B cell (primary cell): ENCODE measurements at regions not wholly inside any gene's neighbourhood (a gene's known extent, or its start where the extent isn't known, plus 50 kb on each side); places are given as distances from the start of the nearest gene placed in this dataset.

ENCODE experiments used
- ATAC-seq: fragments of 200-7000 bp; cut with Tn5 transposase; one replicate; pipeline ENCODE4 v1.10.0; 2021; ENCODE audit warnings: low read depth, mild to moderate bottlenecking, moderate number of reproducible peaks, moderate library complexity
- CTCF ChIA-PET: fragments of 350-600 bp; sonication (Branson Sonifier 250); formaldehyde crosslinking; loops from one replicate; lab custom pipeline; 2021; ENCODE audit warnings: antibody characterized with exemption, inconsistent platforms; lab: Charles Lee
- POLR2A ChIA-PET: fragments of 350-600 bp; sonication (Branson Sonifier 250); formaldehyde crosslinking; loops from one replicate; lab custom pipeline; 2021; ENCODE audit warnings: antibody characterized with exemption; lab: Charles Lee
- DNase-seq: peaks from one replicate; pipeline ENCODE4 v3.0.0; 2013
- H2AFZ ChIP-seq: 2 replicates; pipeline ENCODE4 v1.6.1; 2012; ENCODE audit warnings: mild to moderate bottlenecking, low read depth, low read length; ENCODE audit not compliant: insufficient read depth, poor library complexity, severe bottlenecking
- H3K27ac ChIP-seq, 2 donors: 1 replicate in 1 of 2; 2 replicates in 1 of 2; pipeline ENCODE4 v1.5.1; 2012 to 2013; ENCODE audit warnings: low read length in 2 of 2, mild to moderate bottlenecking in 2 of 2, moderate library complexity in 1 of 2
- H3K27me3 ChIP-seq, 4 experiments: fragments of 200-600 bp in 1 of 4; sonication (generic) in 1 of 4; replicated peaks in 1 of 4; 1 replicate in 2 of 4; 2 replicates in 2 of 4; pipeline versions ENCODE4 v1.6.1 to v1.7.0; 2013 to 2016; ENCODE audit warnings: low read length in 3 of 4, mild to moderate bottlenecking in 2 of 4, mixed read lengths in 1 of 4, moderate library complexity in 1 of 4; ENCODE audit not compliant: insufficient read depth in 4 of 4, control insufficient read depth in 3 of 4; ENCODE audit errors: control extremely low read depth in 1 of 4
- H3K36me3 ChIP-seq, 2 experiments: replicated peaks in 1 of 2; 1 replicate in 1 of 2; 2 replicates in 1 of 2; pipeline versions ENCODE4 v1.6.1 to v1.7.1; 2013; ENCODE audit warnings: low read length in 1 of 2; ENCODE audit not compliant: insufficient read depth in 2 of 2, control insufficient read depth in 1 of 2; ENCODE audit errors: control extremely low read depth in 1 of 2, extremely low read depth in 1 of 2
- H3K4me1 ChIP-seq, 2 donors: fragments of 200-600 bp in 1 of 2; sonication (generic) in 1 of 2; 1 replicate in 1 of 2; 2 replicates in 1 of 2; pipeline versions ENCODE4 v1.5.1 to v1.6.1; 2013 to 2017; ENCODE audit warnings: low read length in 2 of 2; ENCODE audit not compliant: control insufficient read depth in 2 of 2, insufficient read depth in 2 of 2
- H3K4me2 ChIP-seq: replicated peaks from 2 replicates; pipeline ENCODE3; 2012; ENCODE audit warnings: mild to moderate bottlenecking, low read depth, low read length; ENCODE audit not compliant: poor library complexity, severe bottlenecking
- H3K4me3 ChIP-seq, 5 experiments: fragments of 200-600 bp in 1 of 5; sonication (generic) in 1 of 5; 1 replicate in 3 of 5; 2 replicates in 2 of 5; pipeline versions ENCODE4 v1.5.1 to v1.7.0; 2011 to 2016; ENCODE audit warnings: low read length in 4 of 5, mild to moderate bottlenecking in 4 of 5, low read depth in 2 of 5, control low read depth in 1 of 5, moderate library complexity in 1 of 5; ENCODE audit not compliant: insufficient read depth in 1 of 5; ENCODE audit errors: control extremely low read depth in 1 of 5, extremely low read depth in 1 of 5
- H3K79me2 ChIP-seq: fragments of 200-600 bp; sonication (generic); one replicate; pipeline ENCODE4 v1.6.0; 2016; ENCODE audit warnings: low read length; ENCODE audit not compliant: control insufficient read depth, insufficient read depth
- H3K9ac ChIP-seq: fragments of 200-600 bp; sonication (generic); 2 replicates; pipeline ENCODE4 v1.6.1; 2017; ENCODE audit warnings: mild to moderate bottlenecking, low read length, moderate library complexity
- H3K9me3 ChIP-seq, 3 donors: one replicate each; pipeline versions ENCODE4 v1.6.1 to v1.7.1; 2013; ENCODE audit warnings: low read length in 2 of 3; ENCODE audit not compliant: control insufficient read depth in 2 of 3, insufficient read depth in 1 of 3; ENCODE audit errors: control extremely low read depth in 1 of 3
- H4K20me1 ChIP-seq: 2 replicates; pipeline ENCODE4 v1.6.0; 2012; ENCODE audit warnings: mild to moderate bottlenecking, low read length; ENCODE audit not compliant: insufficient read depth, control insufficient read depth, poor library complexity, severe bottlenecking
- H3K27ac Mint-ChIP-seq: one replicate; pipeline ENCODE4 v1.8.0; 2021; ENCODE audit warnings: mixed read lengths
- H3K27me3 Mint-ChIP-seq: one replicate; pipeline ENCODE4 v1.8.0; 2021; ENCODE audit warnings: mixed read lengths
- H3K4me1 Mint-ChIP-seq: one replicate; pipeline ENCODE4 v1.8.0; 2021; ENCODE audit warnings: mixed read lengths
- H3K4me3 Mint-ChIP-seq: one replicate; pipeline ENCODE4 v1.8.0; 2021; ENCODE audit warnings: mixed read lengths
- H3K9me3 Mint-ChIP-seq: one replicate; pipeline ENCODE4 v1.8.0; 2022; ENCODE audit warnings: mixed read lengths; ENCODE audit not compliant: insufficient read depth
- CTCF ChIP-seq: fragments of 200-600 bp; IDR thresholded peaks from one replicate; pipeline ENCODE4 v1.8.0; 2022; ENCODE audit warnings: antibody characterized with exemption, mild to moderate bottlenecking
- EZH2 ChIP-seq: IDR thresholded peaks from 2 replicates; pipeline ENCODE4 v1.6.1; 2012; ENCODE audit warnings: borderline replicate concordance, low read depth, mild to moderate bottlenecking, moderate library complexity, low read length; ENCODE audit not compliant: insufficient read depth, poor library complexity, severe bottlenecking
- WGBS: methylation state at CpG from one replicate; pipeline ENCODE4 v1.1.5; 2013; ENCODE audit warnings: missing lambda C conversion rate; ENCODE audit not compliant: insufficient coverage; 5-methylcytosine and 5-hydroxymethylcytosine counted together
- intact Hi-C: fragments of 100-400 bp; cut with micrococcal nuclease; formaldehyde crosslinking; loops from one replicate; pipeline ENCODE4 v1.10.0; 2022

- no peaks in the 10 kb centered on the region for H3K79me2 ChIP-seq
- TF ChIP-seq CTCF (no peak), EZH2 (no peak)
- intact Hi-C loops, result no loop called here
- no peaks in the 10 kb centered on the region for H3K4me1 ChIP-seq
- no peak overlapping the region for H3K4me2 ChIP-seq
- POLR2A ChIA-PET, result no interaction called here
- CTCF ChIA-PET, result interaction anchor here (0.6 kb wide), 1 partner anchor 214 kb away, joined by 3 read pairs; no protein-coding TSS in a partner anchor
- Mint-ChIP-seq H3K9me3 (no peaks in the 10 kb centered on the region), H3K4me3 (no peak overlapping the region), H3K27me3 (peaks cover 5% of the 10 kb centered on the region), H3K4me1 (no peaks in the 10 kb centered on the region), H3K27ac (no peak overlapping the region)
- H3K27ac ChIP-seq, result no peak overlapping the region
- 83% methylated on average over 1 of the region's 2 CpGs for WGBS
- H3K4me3 ChIP-seq, result no peak overlapping the region
- DNase-seq (no peak), ATAC-seq (no peak)
- H3K36me3 ChIP-seq, result no peaks in the 10 kb centered on the region
- no peaks in the 10 kb centered on the region for H3K27me3 ChIP-seq
- no peak overlapping the region for H2AFZ ChIP-seq
- H4K20me1 ChIP-seq, result no peaks in the 10 kb centered on the region
- no peaks in the 10 kb centered on the region for H3K9me3 ChIP-seq
- H3K9ac ChIP-seq, result no peak overlapping the region
These were observed 269.4 kb upstream of the ROPN1 start for GRCh38 chr3:124261306-124261705.

- no peak overlapping the region for H3K27ac ChIP-seq
- Mint-ChIP-seq H3K27me3 (peaks cover 5% of the 10 kb centered on the region), H3K27ac (no peak overlapping the region), H3K9me3 (no peaks in the 10 kb centered on the region), H3K4me3 (no peak overlapping the region), H3K4me1 (no peaks in the 10 kb centered on the region)
- DNase-seq (no peak), ATAC-seq (no peak)
- H3K4me3 ChIP-seq, result no peak overlapping the region
- ChIA-PET POLR2A (no interaction called here), CTCF (no interaction called here)
- no peaks in the 10 kb centered on the region for H3K27me3 ChIP-seq
- H3K79me2 ChIP-seq, result no peaks in the 10 kb centered on the region
- no peaks in the 10 kb centered on the region for H3K9me3 ChIP-seq
- TF ChIP-seq CTCF (no peak), EZH2 (no peak)
- no peaks in the 10 kb centered on the region for H4K20me1 ChIP-seq
- no peak overlapping the region for H3K4me2 ChIP-seq
- H3K4me1 ChIP-seq, result no peaks in the 10 kb centered on the region
- H2AFZ ChIP-seq, result no peak overlapping the region
- 36% methylated on average over 2 of the region's 4 CpGs for WGBS
- H3K36me3 ChIP-seq, result no peaks in the 10 kb centered on the region
- no peak overlapping the region for H3K9ac ChIP-seq
- intact Hi-C loops, result no loop called here
These were observed 271.2 kb upstream of the ROPN1 start for GRCh38 chr3:124263168-124263567.
